Thoracic aorta (tissue), 2 donors: ENCODE measurements at regions not wholly inside any gene's neighbourhood (a gene's known extent, or its start where the extent isn't known, plus 50 kb on each side); places are given as distances from the start of the nearest gene placed in this dataset.

ENCODE experiments used
- ATAC-seq: fragments of 150-250 bp; one replicate; pipeline ENCODE4 v1.8.0; 2017; ENCODE audit warnings: low read depth; ENCODE audit not compliant: insufficient number of reproducible peaks, low FRiP score
- DNase-seq: peaks from one replicate; pipeline ENCODE4 v3.0.0-alpha.2; 2020; ENCODE audit warnings: low spot score
- H3K27ac ChIP-seq, 2 donors: fragments of 200-600 bp; sonication (generic); 1 replicate in 1 of 2; 2 replicates in 1 of 2; pipeline ENCODE4 v1.5.1; 2016; ENCODE audit warnings: mild to moderate bottlenecking in 2 of 2, moderate library complexity in 2 of 2
- H3K27me3 ChIP-seq: fragments of 200-600 bp; sonication (generic); replicated peaks from 2 replicates; pipeline ENCODE4 v1.6.0; 2016; ENCODE audit warnings: mild to moderate bottlenecking; ENCODE audit not compliant: insufficient read depth
- H3K36me3 ChIP-seq: fragments of 200-600 bp; sonication (generic); one replicate; pipeline ENCODE4 v1.5.1; 2016
- H3K4me1 ChIP-seq, 2 donors: fragments of 200-600 bp; sonication (generic); 1 replicate in 1 of 2; 2 replicates in 1 of 2; pipeline versions ENCODE4 v1.5.1 to v1.6.0; 2016; ENCODE audit warnings: low read depth in 2 of 2, mild to moderate bottlenecking in 1 of 2; ENCODE audit not compliant: control insufficient read depth in 1 of 2
- H3K4me3 ChIP-seq: fragments of 200-600 bp; sonication (generic); 2 replicates; pipeline ENCODE4 v1.5.1; 2016; ENCODE audit warnings: mild to moderate bottlenecking
- H3K9me3 ChIP-seq: fragments of 200-600 bp; sonication (generic); 2 replicates; pipeline ENCODE4 v1.5.1; 2016
- CTCF ChIP-seq: fragments of 200-600 bp; sonication (generic); IDR thresholded peaks from one replicate; pipeline ENCODE4 v1.5.1; 2019; ENCODE audit warnings: antibody characterized with exemption

- H3K9me3 ChIP-seq: no peaks in the 10 kb centered on the region
- no peak overlapping the region for H3K4me3 ChIP-seq
- no peaks in the 10 kb centered on the region for H3K27me3 ChIP-seq
- no peak for DNase-seq
- H3K4me1 ChIP-seq: peaks cover 13 to 25% of the 10 kb centered on the region in 2 donors
- no peak for ATAC-seq
- H3K27ac ChIP-seq: peak overlapping the region in 1 of 2 donors; percentile 22
- H3K36me3 ChIP-seq: no peaks in the 10 kb centered on the region
- no peak for TF ChIP-seq CTCF
Measured at GRCh38 chr9:14373706-14374105, 59.8 kb upstream of the NFIB start.

DNA sequence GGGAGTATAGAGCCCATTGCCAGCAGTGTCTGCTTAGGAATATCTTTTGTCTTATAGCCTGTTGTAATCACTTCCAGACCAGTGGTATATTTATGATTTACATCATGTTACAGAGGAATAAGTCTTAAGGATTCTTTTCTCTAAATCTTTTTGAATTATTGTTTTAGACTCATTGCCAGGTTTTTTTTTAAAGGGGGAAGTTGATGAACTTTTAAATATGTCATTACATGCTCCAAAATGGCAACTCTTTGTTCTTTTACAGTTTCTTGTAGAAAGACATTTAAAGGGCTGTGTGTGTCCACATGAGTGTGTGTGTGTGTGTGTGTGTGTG is 59.4 kb upstream of the NFIB start:
- no peak for TF ChIP-seq CTCF
- no peaks in the 10 kb centered on the region for H3K9me3 ChIP-seq
- ATAC-seq: no peak
- no peaks in the 10 kb centered on the region for H3K27me3 ChIP-seq
- no peak overlapping the region for H3K4me3 ChIP-seq
- no peak for DNase-seq
- H3K36me3 ChIP-seq: no peaks in the 10 kb centered on the region
- H3K4me1 ChIP-seq: peaks cover 13 to 25% of the 10 kb centered on the region in 2 donors
- peak overlapping the region in 1 of 2 donors; percentile 22 for H3K27ac ChIP-seq

DNA sequence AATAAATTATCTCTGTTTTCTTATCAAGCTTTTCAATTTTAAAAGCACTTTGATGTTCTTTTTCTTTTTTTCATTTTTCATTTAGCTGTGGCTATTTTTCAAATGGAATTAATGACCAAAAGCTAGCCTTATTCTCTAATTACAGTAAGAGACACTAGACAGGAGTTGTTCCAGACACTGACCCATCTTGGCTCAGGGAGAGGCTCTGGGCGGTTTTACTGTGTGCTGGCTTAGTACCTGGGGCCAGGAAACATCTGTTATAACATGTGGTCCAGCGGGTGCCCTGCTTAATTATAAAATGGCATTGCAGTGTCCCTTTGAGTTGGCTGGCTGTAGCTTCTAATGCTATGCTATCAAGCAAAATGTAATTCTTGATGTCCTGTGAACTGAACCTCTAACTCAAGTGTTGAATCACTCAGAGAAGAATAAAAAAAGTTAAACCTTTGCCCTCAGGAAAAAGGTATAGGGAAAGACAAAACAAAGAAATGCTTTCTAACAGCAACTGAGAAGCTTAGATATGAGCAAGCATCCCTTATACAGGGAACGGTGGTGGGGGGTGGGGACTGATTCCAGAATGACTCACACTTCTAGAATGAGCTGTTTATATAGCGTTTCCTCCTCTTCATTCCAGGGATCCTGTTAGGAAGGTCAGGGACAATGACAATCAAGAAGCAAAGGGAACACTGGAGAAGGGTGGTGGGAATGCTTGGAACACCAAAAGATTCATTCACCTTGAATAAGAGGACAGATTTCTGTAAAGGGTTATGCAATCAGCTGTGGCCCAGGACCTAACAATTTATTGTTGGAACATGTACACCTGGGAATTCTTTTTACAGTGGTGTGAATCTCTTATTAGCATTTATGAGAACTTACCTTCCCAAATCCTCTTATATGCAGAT is 58.7 kb upstream of the NFIB start:
- DNase-seq (peak; percentile 30), ATAC-seq (no peak)
- H3K9me3 ChIP-seq: no peaks in the 10 kb centered on the region
- H3K27me3 ChIP-seq: no peaks in the 10 kb centered on the region
- no peak overlapping the region for H3K4me3 ChIP-seq
- no peak overlapping the region for H3K27ac ChIP-seq
- TF ChIP-seq CTCF: no peak
- peaks cover 13 to 25% of the 10 kb centered on the region in 2 donors for H3K4me1 ChIP-seq
- no peaks in the 10 kb centered on the region for H3K36me3 ChIP-seq

GRCh38 chr9:14369011-14369410 is 55.1 kb upstream of the NFIB start:
- Histone ChIP-seq H3K27ac (no peak overlapping the region), H3K9me3 (no peaks in the 10 kb centered on the region), H3K4me3 (no peak overlapping the region), H3K27me3 (no peaks in the 10 kb centered on the region), H3K4me1 (peaks cover 24 to 50% of the 10 kb centered on the region in 2 donors), H3K36me3 (no peaks in the 10 kb centered on the region)
- ATAC-seq (no peak), DNase-seq (no peak)
- no peak for TF ChIP-seq CTCF

DNA sequence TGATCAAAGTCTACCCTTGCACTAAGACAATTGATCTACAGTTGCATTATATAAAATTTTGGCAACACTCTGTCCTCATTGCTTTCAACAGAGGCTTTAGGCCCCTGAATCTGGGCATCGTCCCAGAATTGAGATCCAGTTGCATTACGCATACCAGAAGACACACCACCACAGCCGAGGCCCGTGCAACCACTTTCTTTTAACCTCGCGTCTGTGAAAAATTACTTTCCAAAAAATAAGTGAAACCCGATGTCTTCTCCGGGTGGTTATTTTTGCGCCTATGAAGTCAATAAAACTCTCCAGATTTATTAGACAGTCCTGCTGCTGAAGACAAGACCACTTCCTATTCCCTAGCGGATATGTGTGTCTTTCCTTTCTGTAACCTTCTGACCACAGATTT is 52.1 kb upstream of the NFIB start:
- ATAC-seq: no peak
- Histone ChIP-seq H3K4me1 (peaks cover 11 to 50% of the 10 kb centered on the region in 2 donors), H3K27me3 (no peaks in the 10 kb centered on the region), H3K27ac (peak overlapping the region; percentile 79), H3K9me3 (no peaks in the 10 kb centered on the region), H3K4me3 (peak overlapping the region; percentile 56), H3K36me3 (no peaks in the 10 kb centered on the region)
- no peak for DNase-seq
- no peak for TF ChIP-seq CTCF
